ENCODE measurements at regions not wholly inside any gene's neighbourhood (a gene's known extent, or its start where the extent isn't known, plus 50 kb on each side); places are given as distances from the start of the nearest gene placed in this dataset.

DNA sequence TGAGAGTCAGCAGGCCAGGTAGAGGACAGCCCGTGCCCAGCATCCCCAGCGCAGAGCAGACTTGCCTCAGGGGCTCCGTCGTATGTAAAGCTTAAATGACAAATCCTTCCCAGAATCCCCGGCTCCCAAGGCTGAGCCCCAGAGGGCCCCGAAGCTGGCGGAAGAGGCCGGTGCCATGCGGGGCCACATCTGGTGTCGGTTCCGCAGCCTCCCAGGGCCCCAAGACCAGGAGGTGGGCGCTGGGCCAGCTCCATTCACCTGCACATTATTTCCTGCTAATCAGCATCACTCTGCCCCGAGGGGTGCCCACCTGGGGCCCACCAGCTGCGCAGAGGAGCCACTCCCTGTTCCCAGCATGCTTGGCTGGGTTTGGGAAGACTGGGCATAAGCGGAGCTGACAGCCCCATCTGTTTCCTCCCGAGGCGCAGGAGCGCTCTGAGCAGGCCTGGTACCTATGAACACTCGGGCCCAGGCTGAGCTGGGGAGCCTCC lies 124.0 kb upstream of the PPP1R26 start:
- TF ChIP-seq, protein P1, sequence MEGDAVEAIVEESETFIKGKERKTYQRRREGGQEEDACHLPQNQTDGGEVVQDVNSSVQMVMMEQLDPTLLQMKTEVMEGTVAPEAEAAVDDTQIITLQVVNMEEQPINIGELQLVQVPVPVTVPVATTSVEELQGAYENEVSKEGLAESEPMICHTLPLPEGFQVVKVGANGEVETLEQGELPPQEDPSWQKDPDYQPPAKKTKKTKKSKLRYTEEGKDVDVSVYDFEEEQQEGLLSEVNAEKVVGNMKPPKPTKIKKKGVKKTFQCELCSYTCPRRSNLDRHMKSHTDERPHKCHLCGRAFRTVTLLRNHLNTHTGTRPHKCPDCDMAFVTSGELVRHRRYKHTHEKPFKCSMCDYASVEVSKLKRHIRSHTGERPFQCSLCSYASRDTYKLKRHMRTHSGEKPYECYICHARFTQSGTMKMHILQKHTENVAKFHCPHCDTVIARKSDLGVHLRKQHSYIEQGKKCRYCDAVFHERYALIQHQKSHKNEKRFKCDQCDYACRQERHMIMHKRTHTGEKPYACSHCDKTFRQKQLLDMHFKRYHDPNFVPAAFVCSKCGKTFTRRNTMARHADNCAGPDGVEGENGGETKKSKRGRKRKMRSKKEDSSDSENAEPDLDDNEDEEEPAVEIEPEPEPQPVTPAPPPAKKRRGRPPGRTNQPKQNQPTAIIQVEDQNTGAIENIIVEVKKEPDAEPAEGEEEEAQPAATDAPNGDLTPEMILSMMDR (IDR thresholded peaks at IDR 0.05): no peak
- no peak for TF ChIP-seq POLR2AphosphoS5 (IDR thresholded peaks at IDR 0.05)

All from stomach (tissue), 4 donors.